ENCODE measurements at regions not wholly inside any gene's neighbourhood (a gene's known extent, or its start where the extent isn't known, plus 50 kb on each side); places are given as distances from the start of the nearest gene placed in this dataset.
A peak's percentile ranks its signal among the peaks of the same experiment; 100 is the strongest.

GRCh38 chr7:124420367-124420766 is 345.2 kb downstream of the GPR37 start:
- intact Hi-C loops (cut with DNase I): no loop called here
- DNase-seq (ENCODE audit: extremely low spot score): no peak

GRCh38 chr7:124413029-124413428 is 352.6 kb downstream of the GPR37 start:
- no peaks in the 10 kb centered on the region for H3K9me3 ChIP-seq
- H3K27ac ChIP-seq (replicated peaks in 1 of 4): no peak overlapping the region
- no peaks in the 10 kb centered on the region for H3K27me3 ChIP-seq
- H3K4me3 ChIP-seq: no peak overlapping the region
- 54% methylated on average over 3 of the region's 3 CpGs for WGBS
- peaks cover 4 to 17% (median 16%) of the 10 kb centered on the region in 4 donors for H3K4me1 ChIP-seq
- no peaks in the 10 kb centered on the region for H3K36me3 ChIP-seq
- intact Hi-C loops (cut with DNase I): no loop called here
- DNase-seq (ENCODE audit: extremely low spot score): no peak
- no peak for TF ChIP-seq POLR2A (IDR thresholded peaks at IDR 0.05; ENCODE audit: low read depth)
- TF ChIP-seq CTCF (IDR thresholded peaks at IDR 0.05): no peak
- no peak for TF ChIP-seq POLR2AphosphoS5 (IDR thresholded peaks at IDR 0.05)
- no peak for TF ChIP-seq EP300 (IDR thresholded peaks at IDR 0.05)

More at GRCh38 chr7:124420367-124420766, 345.2 kb downstream of the GPR37 start:
- Histone ChIP-seq H3K4me3 (no peak overlapping the region), H3K27me3 (no peaks in the 10 kb centered on the region), H3K27ac (replicated peaks in 1 of 4) (no peak overlapping the region), H3K36me3 (no peaks in the 10 kb centered on the region), H3K4me1 (no peaks in the 10 kb centered on the region), H3K9me3 (no peaks in the 10 kb centered on the region)
- TF ChIP-seq POLR2A (IDR thresholded peaks at IDR 0.05; ENCODE audit: low read depth): no peak
- no peak for TF ChIP-seq POLR2AphosphoS5 (IDR thresholded peaks at IDR 0.05)
- no peak for TF ChIP-seq EP300 (IDR thresholded peaks at IDR 0.05)
- no peak for TF ChIP-seq CTCF (IDR thresholded peaks at IDR 0.05)
- WGBS: 94% methylated on average over 2 of the region's 2 CpGs

- no peak for TF ChIP-seq CTCF (IDR thresholded peaks at IDR 0.05)
- TF ChIP-seq POLR2AphosphoS5 (IDR thresholded peaks at IDR 0.05): no peak
- TF ChIP-seq POLR2A (IDR thresholded peaks at IDR 0.05; ENCODE audit: low read depth): no peak
- TF ChIP-seq EP300 (IDR thresholded peaks at IDR 0.05): no peak
- Histone ChIP-seq H3K4me1 (peaks cover 4 to 17% (median 16%) of the 10 kb centered on the region in 4 donors), H3K27me3 (no peaks in the 10 kb centered on the region), H3K27ac (replicated peaks in 1 of 4) (peak overlapping the region in 1 of 4 donors; percentile 14), H3K4me3 (peak overlapping the region; percentile 9 to 27 (median 14)), H3K36me3 (no peaks in the 10 kb centered on the region), H3K9me3 (no peaks in the 10 kb centered on the region)
- 26% methylated on average over 6 of the region's 6 CpGs for WGBS
- intact Hi-C loops (cut with DNase I): no loop called here
- no peak for DNase-seq (ENCODE audit: extremely low spot score)
Measured at GRCh38 chr7:124412531-124412930, 353.1 kb downstream of the GPR37 start.

GRCh38 chr7:124411796-124412195 is 353.8 kb downstream of the GPR37 start:
- peak overlapping the region; percentile 9 to 27 (median 14) for H3K4me3 ChIP-seq
- no peak overlapping the region for H3K27ac ChIP-seq (replicated peaks in 1 of 4)
- intact Hi-C loops (cut with DNase I): no loop called here
- WGBS: 21% methylated on average over 7 of the region's 7 CpGs
- no peaks in the 10 kb centered on the region for H3K9me3 ChIP-seq
- H3K4me1 ChIP-seq: peaks cover 4 to 17% (median 16%) of the 10 kb centered on the region in 4 donors
- TF ChIP-seq POLR2AphosphoS5 (IDR thresholded peaks at IDR 0.05) (no peak), EP300 (IDR thresholded peaks at IDR 0.05) (no peak), CTCF (IDR thresholded peaks at IDR 0.05) (no peak)
- no peaks in the 10 kb centered on the region for H3K27me3 ChIP-seq
- DNase-seq (ENCODE audit: extremely low spot score): no peak
- no peaks in the 10 kb centered on the region for H3K36me3 ChIP-seq

GRCh38 chr7:124403587-124403986 is 362.0 kb downstream of the GPR37 start:
- H3K9me3 ChIP-seq: no peaks in the 10 kb centered on the region
- no peaks in the 10 kb centered on the region for H3K27me3 ChIP-seq
- 80% methylated on average over 1 of the region's 1 CpG for WGBS
- no peaks in the 10 kb centered on the region for H3K4me1 ChIP-seq
- TF ChIP-seq CTCF (IDR thresholded peaks at IDR 0.05) (no peak), EP300 (IDR thresholded peaks at IDR 0.05) (no peak), POLR2A (IDR thresholded peaks at IDR 0.05; ENCODE audit: low read depth) (no peak), POLR2AphosphoS5 (IDR thresholded peaks at IDR 0.05) (no peak)
- intact Hi-C loops (cut with DNase I): no loop called here
- DNase-seq (ENCODE audit: extremely low spot score): no peak
- H3K36me3 ChIP-seq: no peaks in the 10 kb centered on the region
- H3K4me3 ChIP-seq: no peak overlapping the region
- no peak overlapping the region for H3K27ac ChIP-seq (replicated peaks in 1 of 4)
